ENCODE measurements at regions not wholly inside any gene's neighbourhood (a gene's known extent, or its start where the extent isn't known, plus 50 kb on each side); places are given as distances from the start of the nearest gene placed in this dataset.

DNA sequence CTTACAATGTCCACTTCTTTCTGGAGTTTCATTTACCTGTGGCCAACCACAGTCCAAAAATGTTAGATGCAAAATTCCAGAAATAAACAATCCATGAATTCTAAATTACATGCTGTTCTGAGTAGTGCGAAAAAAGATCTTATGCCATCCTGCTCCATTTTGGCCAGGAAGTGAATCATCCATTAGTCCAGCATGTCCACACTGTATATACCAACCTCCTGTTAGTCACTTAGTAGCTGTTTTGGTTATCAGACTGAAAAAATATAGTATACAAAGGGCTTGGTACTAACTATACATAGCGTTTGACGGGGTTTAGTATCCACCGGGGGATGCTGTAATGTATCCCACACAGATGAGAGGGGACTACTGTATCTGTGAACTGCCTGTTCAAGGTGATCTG lies 618.0 kb upstream of the ARGLU1 start:
- CTCF ChIA-PET, result no interaction called here
- DNase-seq, result no peak
- Mint-ChIP-seq H3K27ac (no peak overlapping the region), H3K4me1 (no peaks in the 10 kb centered on the region), H3K36me3 (no peaks in the 10 kb centered on the region), H3K27me3 (no peaks in the 10 kb centered on the region), H3K9me3 (no peaks in the 10 kb centered on the region), H3K4me3 (no peak overlapping the region)

GRCh38 chr13:107170270-107170931 lies 602.5 kb upstream of the ARGLU1 start:
- Mint-ChIP-seq H3K4me1 (no peaks in the 10 kb centered on the region), H3K9me3 (no peaks in the 10 kb centered on the region)

GRCh38 chr13:107157271-107157670 lies 589.3 kb upstream of the ARGLU1 start:
- H3K27ac Mint-ChIP-seq, result no peak overlapping the region
- no peaks in the 10 kb centered on the region for H3K36me3 Mint-ChIP-seq
- no peaks in the 10 kb centered on the region for H3K4me1 Mint-ChIP-seq
- no peaks in the 10 kb centered on the region for H3K9me3 Mint-ChIP-seq
- no peaks in the 10 kb centered on the region for H3K27me3 Mint-ChIP-seq
- CTCF ChIA-PET, result no interaction called here
- no peak overlapping the region for H3K4me3 Mint-ChIP-seq
- no peak for DNase-seq

More at GRCh38 chr13:107170270-107170931, 602.5 kb upstream of the ARGLU1 start:
- CTCF ChIA-PET, result no interaction called here
- Mint-ChIP-seq H3K27me3 (no peaks in the 10 kb centered on the region), H3K27ac (no peak overlapping the region), H3K4me3 (no peak overlapping the region), H3K36me3 (no peaks in the 10 kb centered on the region)
- DNase-seq, result no peak

- H3K4me3 Mint-ChIP-seq, result no peak overlapping the region
- H3K36me3 Mint-ChIP-seq, result no peaks in the 10 kb centered on the region
- H3K9me3 Mint-ChIP-seq, result peaks cover 4% of the 10 kb centered on the region
- H3K27ac Mint-ChIP-seq, result no peak overlapping the region
- no peaks in the 10 kb centered on the region for H3K27me3 Mint-ChIP-seq
- no peak for DNase-seq
- CTCF ChIA-PET, result interaction anchor here (0.6 kb wide), 1 partner anchor 505 kb away, joined by 3 read pairs; no protein-coding TSS in a partner anchor
- H3K4me1 Mint-ChIP-seq, result no peaks in the 10 kb centered on the region
These were observed 576.5 kb upstream of the ARGLU1 start for GRCh38 chr13:107144432-107144831.

DNA sequence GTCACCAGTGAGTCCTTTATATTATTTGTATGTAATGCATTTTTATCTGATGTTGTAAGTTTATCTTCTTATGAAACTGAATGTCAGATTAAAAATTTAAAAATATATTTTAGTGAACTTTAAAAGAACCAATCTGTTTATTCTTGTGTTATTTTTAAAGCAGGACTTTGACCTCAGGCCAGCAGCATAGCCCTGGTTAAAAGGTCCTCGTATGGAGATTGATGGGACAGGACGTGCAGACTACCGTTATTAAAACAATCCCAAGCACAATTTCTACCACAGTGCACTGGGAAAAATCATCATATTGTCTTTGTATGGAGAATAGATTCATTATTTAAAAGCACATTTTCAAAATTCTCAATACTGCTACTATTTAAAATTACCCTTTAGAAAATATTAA lies 573.8 kb upstream of the ARGLU1 start:
- no peak for DNase-seq
- Mint-ChIP-seq H3K9me3 (peaks cover 1% of the 10 kb centered on the region), H3K36me3 (no peaks in the 10 kb centered on the region), H3K4me3 (no peak overlapping the region), H3K27ac (no peak overlapping the region), H3K27me3 (no peaks in the 10 kb centered on the region), H3K4me1 (no peaks in the 10 kb centered on the region)
- CTCF ChIA-PET, result no interaction called here

- Mint-ChIP-seq H3K4me1 (no peaks in the 10 kb centered on the region), H3K9me3 (no peaks in the 10 kb centered on the region), H3K27me3 (no peaks in the 10 kb centered on the region), H3K36me3 (no peaks in the 10 kb centered on the region), H3K27ac (no peak overlapping the region), H3K4me3 (no peak overlapping the region)
- CTCF ChIA-PET, result no interaction called here
- DNase-seq, result no peak
These were observed 571.1 kb upstream of the ARGLU1 start for GRCh38 chr13:107139006-107139405.

GRCh38 chr13:107138486-107138885 lies 570.5 kb upstream of the ARGLU1 start:
- Mint-ChIP-seq H3K9me3 (no peaks in the 10 kb centered on the region), H3K27me3 (no peaks in the 10 kb centered on the region), H3K27ac (no peak overlapping the region), H3K36me3 (no peaks in the 10 kb centered on the region), H3K4me1 (no peaks in the 10 kb centered on the region), H3K4me3 (no peak overlapping the region)
- CTCF ChIA-PET, result no interaction called here
- DNase-seq, result no peak

DNA sequence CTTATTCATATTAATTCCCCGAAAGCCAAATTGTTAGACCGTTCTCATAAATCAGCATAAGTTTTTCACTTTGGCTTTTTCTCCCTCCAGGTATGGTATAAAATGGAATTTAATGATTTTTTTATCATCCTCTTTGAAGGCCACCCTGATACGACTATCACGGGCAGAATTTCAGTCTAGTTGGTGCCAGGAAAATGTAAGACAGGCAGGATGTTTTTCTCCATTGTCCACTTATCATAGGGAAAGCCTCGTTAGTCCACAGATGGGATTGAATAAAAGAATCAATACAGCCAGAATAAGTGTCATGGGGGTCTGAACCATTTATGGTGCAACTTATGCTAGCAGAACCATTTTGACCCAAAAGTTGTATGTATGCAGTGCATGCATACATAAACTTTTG lies 566.0 kb upstream of the ARGLU1 start:
- no peaks in the 10 kb centered on the region for H3K4me1 Mint-ChIP-seq
- no peaks in the 10 kb centered on the region for H3K36me3 Mint-ChIP-seq
- H3K9me3 Mint-ChIP-seq, result no peaks in the 10 kb centered on the region
- no peak overlapping the region for H3K27ac Mint-ChIP-seq
- H3K4me3 Mint-ChIP-seq, result no peak overlapping the region
- H3K27me3 Mint-ChIP-seq, result no peaks in the 10 kb centered on the region
- DNase-seq, result no peak
- CTCF ChIA-PET, result no interaction called here

DNA sequence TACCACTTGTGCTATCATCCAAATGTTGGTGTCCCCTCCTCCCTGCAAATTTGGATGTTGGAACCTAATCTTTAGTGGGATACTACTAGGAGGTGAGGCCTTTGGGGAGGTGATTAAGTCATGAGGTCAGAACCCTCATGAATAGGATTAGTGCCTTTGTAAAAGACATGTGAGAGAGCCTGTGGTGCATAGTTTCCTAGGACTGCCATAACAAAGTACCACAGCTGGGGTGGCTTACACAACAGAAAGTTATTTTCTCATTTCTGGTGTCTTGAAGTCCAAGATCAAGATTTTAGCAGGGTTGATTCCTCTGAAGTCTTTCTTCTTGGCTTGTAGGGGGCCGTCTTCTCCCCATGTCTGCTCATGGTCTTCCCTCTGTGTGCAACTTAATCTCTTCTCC lies 562.6 kb upstream of the ARGLU1 start:
- no peaks in the 10 kb centered on the region for H3K36me3 Mint-ChIP-seq
- no peak overlapping the region for H3K4me3 Mint-ChIP-seq
- no peaks in the 10 kb centered on the region for H3K9me3 Mint-ChIP-seq
- DNase-seq, result no peak
- CTCF ChIA-PET, result no interaction called here
- no peaks in the 10 kb centered on the region for H3K27me3 Mint-ChIP-seq
- no peak overlapping the region for H3K27ac Mint-ChIP-seq
- no peaks in the 10 kb centered on the region for H3K4me1 Mint-ChIP-seq

DNA sequence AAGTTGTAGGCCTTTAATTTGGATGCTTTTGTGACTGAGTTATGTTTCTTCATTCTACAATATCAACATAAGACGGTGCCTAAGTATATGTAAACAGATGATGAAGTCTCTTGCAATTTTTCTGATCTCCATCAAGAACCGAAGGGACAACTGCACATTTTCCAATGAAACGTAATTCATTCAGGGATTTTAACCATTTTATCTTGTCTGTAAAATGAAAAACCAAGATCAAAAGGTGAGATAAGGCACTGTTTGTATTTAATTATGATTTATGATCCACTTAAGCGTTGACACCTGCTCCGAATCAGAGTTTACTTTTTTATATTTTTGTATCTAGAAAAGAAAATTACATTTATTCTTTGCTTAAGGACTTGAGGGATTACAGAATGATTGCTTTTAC lies 556.8 kb upstream of the ARGLU1 start:
- CTCF ChIA-PET, result no interaction called here

GRCh38 chr13:107124129-107124718 lies 556.3 kb upstream of the ARGLU1 start:
- Mint-ChIP-seq H3K36me3 (no peaks in the 10 kb centered on the region), H3K27ac (no peak overlapping the region), H3K27me3 (no peaks in the 10 kb centered on the region), H3K4me1 (no peaks in the 10 kb centered on the region), H3K4me3 (no peak overlapping the region), H3K9me3 (no peaks in the 10 kb centered on the region)
- CTCF ChIA-PET, result no interaction called here
- DNase-seq, result no peak

More for the DNA sequence above, 556.8 kb upstream of the ARGLU1 start:
- Mint-ChIP-seq H3K27ac (no peak overlapping the region), H3K4me3 (no peak overlapping the region), H3K9me3 (no peaks in the 10 kb centered on the region), H3K27me3 (no peaks in the 10 kb centered on the region), H3K36me3 (no peaks in the 10 kb centered on the region), H3K4me1 (no peaks in the 10 kb centered on the region)
- no peak for DNase-seq

GRCh38 chr13:107121793-107122192 lies 553.9 kb upstream of the ARGLU1 start:
- no peaks in the 10 kb centered on the region for H3K36me3 Mint-ChIP-seq
- CTCF ChIA-PET, result no interaction called here
- no peak for DNase-seq
- no peak overlapping the region for H3K27ac Mint-ChIP-seq
- H3K4me3 Mint-ChIP-seq, result no peak overlapping the region
- H3K9me3 Mint-ChIP-seq, result no peaks in the 10 kb centered on the region
- H3K27me3 Mint-ChIP-seq, result no peaks in the 10 kb centered on the region
- no peaks in the 10 kb centered on the region for H3K4me1 Mint-ChIP-seq

DNA sequence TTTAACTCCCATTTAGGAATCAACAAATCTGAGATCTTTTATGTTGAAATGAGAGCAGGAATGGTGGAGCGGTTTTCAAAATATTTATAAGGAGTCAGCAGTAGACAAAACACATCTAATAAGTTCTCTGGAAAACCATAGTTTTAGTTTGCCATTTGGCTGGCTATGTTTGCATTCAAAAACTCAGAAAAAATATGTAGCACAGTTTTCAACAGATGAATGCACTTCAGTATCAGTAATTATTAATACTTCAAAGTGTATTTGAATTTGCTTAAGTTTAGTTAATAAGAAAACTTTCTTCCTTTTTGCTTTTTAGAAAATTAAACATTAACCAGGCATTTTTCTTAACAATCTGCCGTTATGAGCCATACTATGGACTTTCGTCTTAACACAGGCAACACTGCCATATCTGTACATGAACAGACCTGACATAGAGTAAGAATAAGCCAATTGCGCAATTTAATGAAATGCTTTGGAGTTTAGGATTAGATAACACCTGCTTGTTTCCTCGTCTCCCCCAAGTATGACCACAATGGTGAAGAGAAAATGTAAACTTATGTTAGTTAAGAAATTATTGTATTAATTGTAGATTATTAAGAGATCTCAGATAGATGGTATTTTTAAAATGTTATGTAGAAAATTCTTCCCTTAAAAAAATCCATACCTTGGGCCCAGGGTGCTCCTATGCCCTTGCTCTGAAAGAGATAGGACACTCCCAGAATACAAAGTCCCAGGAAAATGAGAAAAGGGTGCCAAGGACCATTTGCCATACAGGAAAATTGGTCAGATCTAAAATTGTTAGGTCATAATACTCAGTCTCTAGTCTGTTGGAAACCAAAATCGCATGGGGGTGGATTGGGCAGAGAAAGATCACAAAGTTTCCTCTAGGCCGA lies 552.3 kb upstream of the ARGLU1 start:
- Mint-ChIP-seq H3K4me3 (no peak overlapping the region), H3K4me1 (no peaks in the 10 kb centered on the region), H3K36me3 (no peaks in the 10 kb centered on the region), H3K9me3 (no peaks in the 10 kb centered on the region), H3K27me3 (no peaks in the 10 kb centered on the region), H3K27ac (no peak overlapping the region)
- no peak for DNase-seq
- CTCF ChIA-PET, result no interaction called here

DNA sequence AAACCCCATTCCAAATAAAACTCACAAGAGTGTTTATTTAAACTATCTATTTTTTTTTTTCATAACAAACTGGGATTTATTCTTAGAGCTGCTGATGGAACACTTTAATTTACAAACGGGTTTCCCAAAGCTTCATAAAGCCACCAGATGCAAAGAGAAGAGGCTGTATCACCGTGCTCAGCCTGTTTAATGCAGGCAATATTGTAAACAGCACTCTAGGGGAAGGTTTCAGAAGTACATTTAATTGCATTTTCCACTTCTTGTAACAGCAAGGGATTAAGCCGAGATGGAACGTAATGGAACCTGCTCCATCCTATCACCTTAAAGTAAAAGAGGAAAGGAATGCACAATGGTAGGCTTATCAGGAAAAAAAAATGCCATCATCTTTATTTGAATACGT lies 550.6 kb upstream of the ARGLU1 start:
- Mint-ChIP-seq H3K36me3 (no peaks in the 10 kb centered on the region), H3K4me1 (no peaks in the 10 kb centered on the region)

More for the DNA sequence above, 550.6 kb upstream of the ARGLU1 start:
- H3K4me3 Mint-ChIP-seq, result no peak overlapping the region
- no peaks in the 10 kb centered on the region for H3K27me3 Mint-ChIP-seq
- H3K27ac Mint-ChIP-seq, result no peak overlapping the region
- no peak for DNase-seq
- H3K9me3 Mint-ChIP-seq, result no peaks in the 10 kb centered on the region
- CTCF ChIA-PET, result no interaction called here
